ENCODE measurements at regions not wholly inside any gene's neighbourhood (a gene's known extent, or its start where the extent isn't known, plus 50 kb on each side); places are given as distances from the start of the nearest gene placed in this dataset.

GRCh38 chr6:14365393-14365792 is 247.8 kb downstream of the CD83 start:
- H4K8ac ChIP-seq (ENCODE audit: low read depth, low read length) = no peak overlapping the region
- H2AFZ ChIP-seq (ENCODE audit: low read length) = no peak overlapping the region
- no peak for DNase-seq (ENCODE audit: low spot score)
- no peaks in the 10 kb centered on the region for H3K4me1 ChIP-seq (ENCODE audit: control insufficient read depth in 2 of 2, insufficient read depth in 1 of 2, low read depth in 1 of 2, low read length in 2 of 2)
- H2BK5ac ChIP-seq (ENCODE audit: low read length) = no peak overlapping the region
- H2AK5ac ChIP-seq (ENCODE audit: low read depth, low read length) = no peak overlapping the region
- no CpG with 5 or more reads among the region's 1 CpG for WGBS, 2 donors (ENCODE audit: extremely low coverage in 2 of 2, insufficient read length in 2 of 2, insufficient replicate concordance in 1 of 2)
- H4K91ac ChIP-seq (ENCODE audit: low read depth, low read length, poor library complexity) = no peak overlapping the region
- H3K27ac ChIP-seq (replicated peaks; ENCODE audit: low read length) = no peak overlapping the region
- H3K79me1 ChIP-seq (ENCODE audit: low read depth, low read length) = no peaks in the 10 kb centered on the region
- no peaks in the 10 kb centered on the region for H3K36me3 ChIP-seq (replicated peaks in 1 of 2; ENCODE audit: control insufficient read depth in 2 of 2, insufficient read depth in 2 of 2, low read length in 2 of 2)
- H3K9me3 ChIP-seq (replicated peaks in 1 of 2; ENCODE audit: control insufficient read depth in 2 of 2, insufficient read depth in 1 of 2, low read depth in 1 of 2, low read length in 2 of 2) = no peaks in the 10 kb centered on the region
- H3K4me2 ChIP-seq (ENCODE audit: insufficient read depth, low read length, poor library complexity, severe bottlenecking) = no peak overlapping the region
- no peak overlapping the region for H2BK15ac ChIP-seq (ENCODE audit: low read length)
- H3K27me3 ChIP-seq (ENCODE audit: control insufficient read depth in 3 of 3, insufficient read depth in 3 of 3, low read depth in 1 of 3, low read length in 3 of 3) = peaks cover 0 to 12% (median 0%) of the 10 kb centered on the region in 3 experiments
- no peak overlapping the region for H3K9ac ChIP-seq (ENCODE audit: low read depth, low read length, poor library complexity)
- no peak overlapping the region for H2BK120ac ChIP-seq (ENCODE audit: low read depth, low read length)
- H3K4ac ChIP-seq (ENCODE audit: low read length) = no peak overlapping the region
- H3K18ac ChIP-seq (ENCODE audit: low read length) = no peak overlapping the region
- H3K14ac ChIP-seq (ENCODE audit: low read length) = no peak overlapping the region
- H3K4me3 ChIP-seq (ENCODE audit: low read length in 2 of 2) = no peak overlapping the region
- H2BK12ac ChIP-seq (ENCODE audit: low read length) = no peak overlapping the region
- H3K23ac ChIP-seq (ENCODE audit: low read depth, low read length, poor library complexity) = no peak overlapping the region

GRCh38 chr6:14366315-14366714 is 248.7 kb downstream of the CD83 start:
- no peak for DNase-seq (ENCODE audit: low spot score)
- H3K9me3 ChIP-seq (replicated peaks in 1 of 2; ENCODE audit: control insufficient read depth in 2 of 2, insufficient read depth in 1 of 2, low read depth in 1 of 2, low read length in 2 of 2) = no peaks in the 10 kb centered on the region
- H3K4ac ChIP-seq (ENCODE audit: low read length) = no peak overlapping the region
- no peak overlapping the region for H4K8ac ChIP-seq (ENCODE audit: low read depth, low read length)
- no peak overlapping the region for H3K4me3 ChIP-seq (ENCODE audit: low read length in 2 of 2)
- H3K18ac ChIP-seq (ENCODE audit: low read length) = no peak overlapping the region
- H2BK12ac ChIP-seq (ENCODE audit: low read length) = no peak overlapping the region
- no peak overlapping the region for H3K4me2 ChIP-seq (ENCODE audit: insufficient read depth, low read length, poor library complexity, severe bottlenecking)
- no peak overlapping the region for H2BK5ac ChIP-seq (ENCODE audit: low read length)
- H2AFZ ChIP-seq (ENCODE audit: low read length) = no peak overlapping the region
- H3K9ac ChIP-seq (ENCODE audit: low read depth, low read length, poor library complexity) = no peak overlapping the region
- WGBS, 2 donors (ENCODE audit: extremely low coverage in 2 of 2, insufficient read length in 2 of 2, insufficient replicate concordance in 1 of 2) = no CpG with 5 or more reads among the region's 4 CpGs
- no peak overlapping the region for H2AK5ac ChIP-seq (ENCODE audit: low read depth, low read length)
- H3K36me3 ChIP-seq (replicated peaks in 1 of 2; ENCODE audit: control insufficient read depth in 2 of 2, insufficient read depth in 2 of 2, low read length in 2 of 2) = no peaks in the 10 kb centered on the region
- no peak overlapping the region for H3K23ac ChIP-seq (ENCODE audit: low read depth, low read length, poor library complexity)
- H2BK15ac ChIP-seq (ENCODE audit: low read length) = no peak overlapping the region
- H3K27ac ChIP-seq (replicated peaks; ENCODE audit: low read length) = no peak overlapping the region
- no peaks in the 10 kb centered on the region for H3K79me1 ChIP-seq (ENCODE audit: low read depth, low read length)
- H3K4me1 ChIP-seq (ENCODE audit: control insufficient read depth in 2 of 2, insufficient read depth in 1 of 2, low read depth in 1 of 2, low read length in 2 of 2) = no peaks in the 10 kb centered on the region
- H2BK120ac ChIP-seq (ENCODE audit: low read depth, low read length) = no peak overlapping the region
- H3K14ac ChIP-seq (ENCODE audit: low read length) = no peak overlapping the region
- no peak overlapping the region for H4K91ac ChIP-seq (ENCODE audit: low read depth, low read length, poor library complexity)
- peaks cover 0 to 9% (median 0%) of the 10 kb centered on the region in 3 experiments for H3K27me3 ChIP-seq (ENCODE audit: control insufficient read depth in 3 of 3, insufficient read depth in 3 of 3, low read depth in 1 of 3, low read length in 3 of 3)

- Histone ChIP-seq H2BK12ac (ENCODE audit: low read length) (no peak overlapping the region), H3K4me2 (ENCODE audit: insufficient read depth, low read length, poor library complexity, severe bottlenecking) (no peak overlapping the region), H3K9me3 (replicated peaks in 1 of 2; ENCODE audit: control insufficient read depth in 2 of 2, insufficient read depth in 1 of 2, low read depth in 1 of 2, low read length in 2 of 2) (no peaks in the 10 kb centered on the region), H2BK5ac (ENCODE audit: low read length) (no peak overlapping the region), H4K91ac (ENCODE audit: low read depth, low read length, poor library complexity) (no peak overlapping the region), H3K4ac (ENCODE audit: low read length) (no peak overlapping the region), H2BK120ac (ENCODE audit: low read depth, low read length) (no peak overlapping the region), H3K9ac (ENCODE audit: low read depth, low read length, poor library complexity) (no peak overlapping the region), H3K23ac (ENCODE audit: low read depth, low read length, poor library complexity) (no peak overlapping the region), H2AFZ (ENCODE audit: low read length) (no peak overlapping the region), H3K18ac (ENCODE audit: low read length) (no peak overlapping the region), H3K27ac (replicated peaks; ENCODE audit: low read length) (no peak overlapping the region), H3K4me3 (ENCODE audit: low read length in 2 of 2) (no peak overlapping the region), H3K36me3 (replicated peaks in 1 of 2; ENCODE audit: control insufficient read depth in 2 of 2, insufficient read depth in 2 of 2, low read length in 2 of 2) (no peaks in the 10 kb centered on the region), H3K4me1 (ENCODE audit: control insufficient read depth in 2 of 2, insufficient read depth in 1 of 2, low read depth in 1 of 2, low read length in 2 of 2) (no peaks in the 10 kb centered on the region), H2AK5ac (ENCODE audit: low read depth, low read length) (no peak overlapping the region), H3K27me3 (ENCODE audit: control insufficient read depth in 3 of 3, insufficient read depth in 3 of 3, low read depth in 1 of 3, low read length in 3 of 3) (peaks cover 0 to 9% (median 0%) of the 10 kb centered on the region in 3 experiments), H4K8ac (ENCODE audit: low read depth, low read length) (no peak overlapping the region), H3K79me1 (ENCODE audit: low read depth, low read length) (no peaks in the 10 kb centered on the region), H3K14ac (ENCODE audit: low read length) (no peak overlapping the region), H2BK15ac (ENCODE audit: low read length) (no peak overlapping the region)
- no peak for DNase-seq (ENCODE audit: low spot score)
- no CpG with 5 or more reads among the region's 4 CpGs for WGBS, 2 donors (ENCODE audit: extremely low coverage in 2 of 2, insufficient read length in 2 of 2, insufficient replicate concordance in 1 of 2)
These were observed 249.3 kb downstream of the CD83 start for GRCh38 chr6:14366872-14367271.

- Histone ChIP-seq H3K18ac (ENCODE audit: low read length) (no peak overlapping the region), H2AK5ac (ENCODE audit: low read depth, low read length) (no peak overlapping the region), H3K27ac (replicated peaks; ENCODE audit: low read length) (no peak overlapping the region), H3K23ac (ENCODE audit: low read depth, low read length, poor library complexity) (no peak overlapping the region), H3K36me3 (replicated peaks in 1 of 2; ENCODE audit: control insufficient read depth in 2 of 2, insufficient read depth in 2 of 2, low read length in 2 of 2) (no peaks in the 10 kb centered on the region), H3K79me1 (ENCODE audit: low read depth, low read length) (no peaks in the 10 kb centered on the region), H3K9me3 (replicated peaks in 1 of 2; ENCODE audit: control insufficient read depth in 2 of 2, insufficient read depth in 1 of 2, low read depth in 1 of 2, low read length in 2 of 2) (no peaks in the 10 kb centered on the region), H3K14ac (ENCODE audit: low read length) (no peak overlapping the region), H3K9ac (ENCODE audit: low read depth, low read length, poor library complexity) (no peak overlapping the region), H3K4me1 (ENCODE audit: control insufficient read depth in 2 of 2, insufficient read depth in 1 of 2, low read depth in 1 of 2, low read length in 2 of 2) (no peaks in the 10 kb centered on the region), H2BK12ac (ENCODE audit: low read length) (no peak overlapping the region), H2BK15ac (ENCODE audit: low read length) (no peak overlapping the region), H4K8ac (ENCODE audit: low read depth, low read length) (no peak overlapping the region), H2AFZ (ENCODE audit: low read length) (no peak overlapping the region), H3K4ac (ENCODE audit: low read length) (no peak overlapping the region), H3K4me2 (ENCODE audit: insufficient read depth, low read length, poor library complexity, severe bottlenecking) (no peak overlapping the region), H3K27me3 (ENCODE audit: control insufficient read depth in 3 of 3, insufficient read depth in 3 of 3, low read depth in 1 of 3, low read length in 3 of 3) (peaks cover 0 to 9% (median 0%) of the 10 kb centered on the region in 3 experiments), H2BK120ac (ENCODE audit: low read depth, low read length) (no peak overlapping the region), H2BK5ac (ENCODE audit: low read length) (no peak overlapping the region), H4K91ac (ENCODE audit: low read depth, low read length, poor library complexity) (no peak overlapping the region), H3K4me3 (ENCODE audit: low read length in 2 of 2) (no peak overlapping the region)
- no CpG with 5 or more reads among the region's 2 CpGs for WGBS, 2 donors (ENCODE audit: extremely low coverage in 2 of 2, insufficient read length in 2 of 2, insufficient replicate concordance in 1 of 2)
- no peak for DNase-seq (ENCODE audit: low spot score)
These were observed 249.7 kb downstream of the CD83 start for GRCh38 chr6:14367296-14367695.
